ENCODE measurements at regions not wholly inside any gene's neighbourhood (a gene's known extent, or its start where the extent isn't known, plus 50 kb on each side); places are given as distances from the start of the nearest gene placed in this dataset.

DNA sequence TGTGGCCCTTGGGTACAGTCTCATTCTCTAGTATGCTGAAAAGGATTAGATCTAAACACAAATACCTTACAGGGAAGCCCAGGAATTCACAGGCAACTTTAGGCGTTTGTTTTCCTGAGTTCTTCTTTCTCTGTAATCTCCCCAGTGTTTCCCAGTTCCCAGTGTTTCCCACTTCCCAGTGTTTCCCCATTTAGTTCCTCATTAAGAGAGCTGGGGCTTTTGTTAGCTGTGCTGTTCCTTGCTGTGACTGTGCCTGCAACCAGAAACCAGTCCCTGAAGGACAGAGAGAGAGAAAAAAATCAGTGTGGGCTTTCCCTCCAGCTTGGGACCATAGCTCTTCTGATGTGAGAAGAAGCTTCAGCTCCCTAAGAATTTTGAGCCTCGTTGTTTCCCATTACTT is 802.9 kb upstream of the COBL start:
- no peak for DNase-seq

DNA sequence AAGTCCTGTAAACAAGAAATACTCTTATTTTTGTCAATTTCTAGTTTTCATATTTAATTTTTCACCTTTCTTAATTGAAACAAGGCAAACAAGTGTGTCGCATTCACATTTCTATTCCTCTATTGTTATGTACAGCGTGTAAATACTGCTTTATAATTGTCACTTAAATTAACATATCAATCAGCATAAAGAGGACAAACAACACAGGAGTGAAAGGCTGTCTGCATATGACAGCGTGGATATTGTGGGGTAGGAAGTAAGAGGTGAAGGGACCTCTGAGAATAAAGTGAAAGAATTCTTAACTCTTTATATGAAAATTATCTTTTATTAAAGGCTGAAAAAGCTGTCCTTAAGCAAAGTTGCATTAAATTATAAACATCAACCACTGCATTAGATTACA is 797.9 kb upstream of the COBL start:
- no peak for DNase-seq

DNA sequence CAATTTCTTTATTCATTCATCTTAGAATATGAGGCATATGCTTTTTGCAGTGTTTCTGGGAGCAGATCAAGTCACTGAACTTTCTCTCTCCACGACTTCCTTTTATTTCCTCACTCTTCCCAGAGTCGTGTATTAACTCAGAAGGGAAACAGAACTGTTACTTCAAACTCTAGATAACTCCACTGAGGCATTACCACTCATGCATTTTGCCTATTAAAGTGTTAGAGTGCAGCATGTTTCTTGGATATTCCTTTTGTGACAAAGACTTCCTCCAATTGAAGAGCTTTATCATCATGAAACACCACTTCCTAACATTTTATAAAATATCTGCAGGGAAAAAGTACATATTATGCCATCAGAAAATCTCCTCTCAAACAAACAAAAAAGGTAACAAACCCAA is 797.4 kb upstream of the COBL start:
- no peak for DNase-seq

DNA sequence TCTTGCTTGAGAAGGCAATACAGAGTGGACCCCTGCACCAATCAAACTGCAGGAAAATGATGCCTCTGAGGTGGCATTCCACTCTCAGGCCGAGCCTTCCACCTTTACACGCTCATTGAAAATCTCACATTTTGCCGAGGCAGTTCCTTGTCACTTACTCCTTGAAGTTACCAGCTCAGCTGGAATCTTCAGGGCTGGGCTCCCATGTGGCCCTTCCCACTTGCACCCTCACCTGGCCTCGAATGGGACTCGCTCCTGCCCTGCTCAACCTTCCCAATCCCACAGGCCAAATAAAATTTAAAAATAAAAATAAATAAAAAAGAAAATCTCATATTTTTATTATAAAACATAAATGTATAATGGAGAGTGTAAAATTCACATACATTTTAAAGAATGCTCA is 790.7 kb upstream of the COBL start:
- DNase-seq, result no peak

DNA sequence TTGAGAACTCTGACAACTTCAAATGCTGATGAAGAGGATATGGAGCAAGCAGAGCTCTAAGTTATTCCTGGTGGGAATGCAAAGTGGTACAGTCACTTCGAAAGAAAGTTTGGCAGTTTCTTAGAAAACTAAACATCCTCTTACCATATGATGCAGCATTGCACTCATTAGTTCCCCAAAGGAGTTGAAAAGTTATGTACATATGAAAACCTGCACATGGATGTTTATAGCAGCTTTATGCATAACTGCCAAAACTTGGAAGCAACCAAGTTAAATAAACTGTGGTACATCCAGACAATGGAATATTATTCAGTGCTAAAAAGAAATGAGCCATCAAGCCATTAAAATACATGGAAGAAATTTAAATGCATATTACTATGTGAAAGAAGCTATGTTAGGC is 779.3 kb upstream of the COBL start:
- DNase-seq, result no peak

DNA sequence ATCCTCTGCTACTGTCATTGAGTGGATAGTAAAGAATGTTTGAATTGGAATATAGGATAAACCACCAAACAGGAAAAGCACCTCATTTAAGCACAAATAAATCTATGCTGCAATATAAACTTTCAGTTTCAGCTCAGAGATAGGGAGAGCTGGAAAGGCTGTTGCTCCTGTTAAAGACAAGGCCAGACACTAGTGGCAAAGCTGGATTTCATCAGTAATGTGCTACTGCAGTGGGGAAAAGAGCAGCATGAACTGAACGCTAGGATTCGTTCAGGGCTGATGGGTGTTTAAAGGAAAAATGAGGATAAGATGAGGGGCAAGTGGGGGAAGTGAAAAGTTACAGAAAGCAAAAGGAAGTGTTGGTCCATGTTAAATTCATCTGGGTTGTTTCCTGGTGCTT is 775.4 kb upstream of the COBL start:
- no peak for DNase-seq

DNA sequence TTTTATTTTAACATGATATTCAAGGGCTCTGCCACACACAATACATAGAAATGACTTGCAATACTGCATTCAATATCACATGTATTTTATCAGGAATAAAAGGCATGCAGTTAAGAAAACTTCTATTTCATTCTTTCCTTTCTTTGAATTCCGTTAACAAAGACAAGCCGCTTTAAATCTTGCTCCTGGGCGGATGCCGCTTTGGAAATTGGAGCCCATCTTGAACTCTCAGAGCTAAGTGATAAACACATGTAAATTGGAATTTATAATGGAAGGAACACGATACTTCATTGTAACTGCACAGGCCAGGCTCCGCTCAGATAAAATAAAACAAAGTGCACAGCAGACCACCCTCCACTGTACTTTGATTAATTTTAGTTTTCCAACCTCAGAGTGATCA is 774.5 kb upstream of the COBL start:
- no peak for DNase-seq

DNA sequence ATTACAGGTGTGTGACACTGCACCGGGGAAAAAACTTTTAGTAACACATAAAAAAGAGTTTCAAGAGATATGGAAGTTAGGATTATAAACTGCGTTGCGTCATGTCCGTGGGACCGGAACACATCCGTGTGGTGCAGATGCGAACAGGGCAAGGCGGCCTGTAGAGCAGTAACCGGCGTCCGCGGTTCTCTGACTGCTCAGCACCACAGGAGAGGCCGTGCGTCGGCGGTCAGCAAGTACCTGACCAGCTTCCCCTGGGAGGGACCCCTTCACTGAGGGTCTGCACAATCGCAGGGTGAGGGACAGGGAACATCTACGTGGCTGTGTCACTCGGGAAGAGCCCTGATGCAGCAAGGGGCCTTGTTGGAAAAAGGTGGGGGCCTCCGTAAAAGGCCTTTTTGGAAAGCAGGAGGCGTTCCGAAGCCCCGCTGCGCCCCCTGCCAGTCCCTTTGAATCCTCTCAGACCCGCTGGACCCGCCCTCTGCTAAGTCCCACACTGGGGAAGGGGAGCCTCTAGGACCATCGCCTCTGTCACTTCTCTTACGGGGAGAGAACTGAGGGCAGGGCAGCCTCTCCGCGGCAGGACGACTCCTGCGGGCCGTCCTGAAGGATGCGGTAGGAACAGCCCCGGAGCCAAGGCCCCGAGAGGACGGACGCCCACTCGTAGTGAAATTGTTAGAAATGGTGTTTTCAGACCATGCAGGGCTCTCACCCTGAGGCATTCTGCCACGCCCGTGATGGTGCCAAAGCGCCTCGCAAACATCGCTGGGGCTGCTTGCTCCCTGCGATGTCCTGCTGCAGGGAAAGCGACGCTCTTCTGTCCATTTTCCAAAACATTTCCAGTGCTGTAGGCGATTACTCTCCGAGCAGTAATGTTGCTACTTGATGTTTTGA is 771.6 kb upstream of the COBL start:
- no peak for DNase-seq

DNA sequence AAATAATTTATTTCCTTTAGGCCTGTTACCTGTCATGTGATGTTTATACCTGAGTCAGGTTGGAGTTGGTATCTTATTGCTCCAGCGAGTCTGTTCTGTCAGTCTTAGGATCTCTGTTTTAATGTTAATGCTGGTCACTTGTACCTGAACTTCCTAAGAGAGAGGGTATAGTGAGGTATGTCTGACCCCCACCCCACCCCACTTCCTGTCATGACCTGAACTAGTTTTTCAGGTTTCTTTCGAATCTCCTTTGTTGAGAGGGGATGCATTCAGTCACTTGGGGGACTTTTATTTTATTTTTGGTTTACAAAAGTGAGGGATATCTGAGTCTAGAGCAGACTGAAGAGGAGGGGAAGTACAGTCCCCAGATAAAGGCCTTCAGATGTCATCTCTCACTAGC is 769.0 kb upstream of the COBL start:
- DNase-seq, result no peak

DNA sequence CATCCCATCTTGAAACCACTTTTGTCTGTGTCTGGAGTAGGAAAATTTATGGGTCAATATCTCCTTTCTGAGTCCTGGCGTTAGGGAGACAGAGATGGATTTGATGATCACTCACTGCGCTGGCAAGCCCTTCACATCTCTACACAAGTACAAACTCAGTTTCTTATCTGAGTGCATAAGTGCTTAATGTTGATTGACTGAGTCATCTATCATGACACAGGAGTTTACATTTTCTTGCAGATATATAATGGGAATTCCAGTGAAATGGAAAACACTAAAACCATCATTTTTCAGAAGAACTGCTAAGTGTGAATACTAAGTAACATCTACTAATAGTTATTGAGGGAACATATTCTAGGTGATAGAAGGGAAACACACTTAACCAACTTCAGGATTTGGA is 763.9 kb upstream of the COBL start:
- no peak for DNase-seq

DNA sequence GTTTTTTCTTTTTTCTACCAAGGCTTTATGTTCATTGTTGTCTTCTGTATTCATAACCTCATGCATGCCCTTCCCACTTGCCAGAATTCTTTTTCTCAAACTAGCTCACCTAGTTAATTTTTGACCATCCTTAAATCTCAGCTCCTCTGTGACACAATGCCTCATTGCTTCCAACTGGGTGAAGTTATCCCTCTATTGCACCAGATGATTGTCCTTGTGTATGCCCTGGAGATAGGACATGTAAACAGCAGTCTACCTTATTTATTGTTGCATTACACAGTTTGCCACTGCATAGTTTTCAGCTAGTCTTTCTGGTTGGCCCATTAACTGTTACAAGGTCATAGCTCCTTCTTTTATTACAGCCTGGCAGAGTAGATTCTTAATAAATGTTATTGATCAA is 763.1 kb upstream of the COBL start:
- DNase-seq, result no peak

DNA sequence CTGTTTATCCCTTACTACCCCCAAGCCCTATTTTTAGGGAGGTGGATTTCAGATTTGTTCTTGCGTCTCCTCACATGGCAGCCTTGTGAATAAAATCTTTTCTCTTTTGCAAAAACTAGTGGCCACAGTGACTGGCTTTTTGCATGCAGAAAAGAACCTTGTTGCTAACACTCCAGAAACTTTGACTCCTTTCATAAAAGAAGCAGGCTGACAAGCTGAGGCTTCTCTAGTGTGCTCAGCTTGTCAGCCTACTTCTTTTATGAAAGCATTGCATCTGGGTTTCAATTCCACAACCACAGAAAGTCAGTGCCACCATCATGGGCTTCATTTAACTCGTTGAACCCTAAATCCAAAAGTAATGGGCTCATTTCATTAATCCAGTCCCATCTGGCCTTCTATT is 761.0 kb upstream of the COBL start:
- no peak for DNase-seq

DNA sequence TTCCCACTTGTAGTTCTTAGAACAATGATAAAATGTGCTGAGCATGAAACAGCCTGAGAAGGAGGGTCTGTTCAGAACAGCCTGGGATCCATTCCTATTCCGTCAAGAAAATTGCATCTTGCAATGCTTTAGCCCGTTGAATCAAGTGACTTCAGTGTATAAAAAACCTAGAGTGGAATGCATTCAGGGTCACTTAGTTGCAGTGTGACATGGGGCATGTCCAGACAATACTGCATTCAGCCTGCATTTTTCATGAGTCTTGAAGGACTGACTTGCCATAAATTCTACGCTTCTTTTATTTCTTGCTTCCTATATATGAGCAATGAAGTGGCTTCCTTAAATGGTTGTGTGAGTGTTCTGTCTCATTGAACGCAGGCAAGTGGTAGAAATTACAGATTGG is 758.3 kb upstream of the COBL start:
- no peak for DNase-seq

DNA sequence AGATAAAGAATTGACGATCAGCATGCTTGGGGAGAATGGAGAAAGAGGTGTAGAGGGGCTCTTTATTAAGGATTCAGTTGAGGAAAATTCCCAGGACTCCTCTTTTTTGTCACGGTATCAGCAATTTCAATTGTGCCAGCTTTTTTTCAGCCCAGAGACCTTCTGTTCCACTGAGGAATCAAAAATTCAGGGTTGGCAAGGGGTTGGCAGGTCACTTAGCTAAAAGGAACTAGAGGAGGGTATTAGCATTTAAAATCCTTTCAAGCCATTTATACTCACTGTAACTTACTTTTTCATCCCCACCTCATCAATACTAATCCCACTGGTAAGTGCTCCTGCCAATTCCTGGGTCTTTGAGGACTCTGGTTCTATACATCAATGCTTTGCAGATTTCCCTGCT is 757.5 kb upstream of the COBL start:
- no peak for DNase-seq

DNA sequence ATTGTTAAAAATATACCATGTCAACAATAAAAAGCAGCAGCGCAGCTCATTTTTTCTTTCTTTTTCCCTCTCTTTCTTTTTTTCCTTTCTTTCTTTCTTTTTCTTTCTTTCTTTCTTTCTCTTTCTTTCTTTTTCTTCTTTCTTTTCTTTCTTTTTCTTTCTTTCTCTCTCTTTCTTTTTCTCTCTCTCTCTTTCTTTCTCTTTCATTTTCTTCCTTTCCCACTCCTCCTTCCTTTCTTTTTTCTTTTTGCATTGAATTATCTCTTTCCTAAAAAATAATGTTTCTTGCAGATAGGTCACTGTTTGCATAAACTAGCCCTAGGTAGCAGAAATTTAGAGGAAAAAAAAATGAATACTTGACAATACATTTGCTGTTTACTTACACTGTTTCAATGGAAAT is 755.1 kb upstream of the COBL start:
- no peak for DNase-seq

DNA sequence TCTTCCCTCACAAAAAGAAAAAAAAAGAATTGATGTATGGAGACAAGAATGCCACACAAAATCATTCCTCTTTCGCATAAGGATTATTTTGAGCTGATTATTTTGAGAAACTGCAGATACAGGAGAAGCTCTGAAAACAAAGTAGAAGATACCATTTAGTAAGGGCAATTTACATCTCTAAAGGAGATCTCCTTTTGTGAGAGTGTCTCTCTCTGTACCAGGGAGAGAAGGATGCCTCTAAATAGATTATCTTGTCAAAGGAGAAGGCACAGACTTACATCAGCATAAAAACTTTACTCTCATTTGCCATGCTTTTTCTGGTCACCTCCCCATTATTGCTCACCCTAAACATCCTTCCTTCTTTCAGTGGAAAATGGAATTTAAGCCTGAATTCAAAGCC is 747.9 kb upstream of the COBL start:
- no peak for DNase-seq

DNA sequence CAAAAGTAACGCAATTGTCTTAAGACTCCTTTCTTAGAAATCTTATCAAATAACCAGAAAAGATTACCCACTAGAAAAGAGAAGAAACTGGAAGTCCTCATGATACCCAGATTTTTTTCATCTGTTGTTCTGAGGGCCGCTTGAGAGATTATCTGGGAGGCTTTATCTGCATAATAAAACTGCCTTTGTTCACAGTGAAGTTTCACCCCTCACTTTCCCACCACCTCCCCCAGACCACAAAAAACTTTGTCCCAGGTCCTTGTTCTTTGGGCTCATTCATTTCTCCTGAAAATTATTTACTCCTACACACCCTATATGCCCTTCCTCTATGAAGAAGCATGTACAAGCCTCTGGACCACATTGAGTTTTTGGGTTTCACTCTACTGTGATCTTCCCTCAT is 745.1 kb upstream of the COBL start:
- DNase-seq, result no peak

DNA sequence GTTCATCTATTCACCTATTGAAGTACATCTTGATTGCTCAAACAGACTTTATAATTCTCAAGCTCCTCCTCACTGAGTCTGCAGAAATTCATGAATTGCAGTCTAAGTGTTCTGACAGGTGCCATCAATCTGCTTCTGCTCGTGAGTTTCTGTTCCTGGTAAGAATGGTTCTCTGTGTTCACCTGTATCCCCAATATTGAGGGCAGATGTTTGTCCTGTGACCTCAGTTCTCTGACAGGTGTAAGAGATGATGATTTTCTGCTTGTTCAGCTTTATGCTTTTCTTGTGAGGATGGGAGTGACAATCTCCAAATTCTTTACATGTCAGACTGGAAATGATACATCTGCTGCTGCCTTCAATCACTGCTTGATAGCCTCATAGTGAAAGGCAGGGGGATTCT is 736.9 kb upstream of the COBL start:
- DNase-seq, result no peak

DNA sequence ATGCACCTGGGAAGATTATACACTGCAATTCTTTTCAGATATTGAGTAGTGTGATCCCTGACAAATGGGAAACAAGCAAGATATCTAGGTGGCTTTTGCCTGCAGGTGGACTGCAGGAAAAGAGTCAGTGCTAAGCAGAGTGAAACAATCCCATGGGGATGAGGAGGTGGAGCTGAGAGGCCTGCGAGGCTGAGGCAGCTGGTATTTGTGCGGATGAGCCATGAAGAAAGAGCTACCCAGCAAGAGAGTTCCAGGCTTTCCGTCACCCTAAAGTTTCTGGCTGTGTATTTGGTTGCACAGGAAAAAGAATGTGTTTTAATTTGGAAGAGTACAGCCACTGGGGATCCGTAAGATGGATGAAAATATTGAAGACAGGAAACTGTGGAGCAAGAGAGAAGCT is 714.1 kb upstream of the COBL start:
- DNase-seq, result no peak

DNA sequence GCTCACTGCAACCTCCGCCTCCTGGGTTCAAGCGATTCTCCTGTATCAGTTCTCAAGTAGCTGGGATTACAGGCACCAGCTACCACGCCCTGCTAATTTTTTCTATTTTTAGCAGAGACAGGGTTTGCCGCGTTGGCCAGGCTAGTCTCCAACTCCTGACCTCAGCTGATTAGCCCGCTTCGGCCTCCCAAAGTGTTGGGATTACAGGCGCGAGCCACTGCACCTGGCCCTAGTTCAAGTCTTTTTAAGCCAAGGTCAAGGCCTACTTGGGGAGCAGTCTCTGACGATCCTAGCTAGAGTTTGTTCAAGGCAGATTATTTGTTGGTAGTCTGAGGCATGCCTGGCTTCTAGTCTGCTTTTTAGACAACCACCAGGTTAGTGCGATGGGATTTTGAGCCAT is 709.5 kb upstream of the COBL start:
- no peak for DNase-seq

DNA sequence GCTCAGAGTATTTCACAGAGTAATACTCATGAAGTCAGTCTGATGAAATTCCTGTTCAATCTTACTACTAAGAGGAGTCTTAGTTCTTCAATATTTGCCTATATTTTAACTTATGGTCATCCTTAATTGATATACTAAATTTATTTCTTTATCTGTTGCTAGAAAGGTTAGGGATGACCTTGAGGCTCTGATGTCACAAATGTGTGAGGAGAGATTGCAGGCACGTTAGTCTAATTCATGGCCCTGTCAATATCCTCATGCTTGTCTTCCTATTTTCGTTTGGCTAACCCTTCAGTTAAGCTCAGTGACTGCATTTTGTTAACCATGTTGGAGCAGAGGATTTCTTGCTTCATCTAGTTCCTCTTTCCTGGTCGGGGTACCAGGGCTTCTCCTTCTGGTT is 704.7 kb upstream of the COBL start:
- no peak for DNase-seq

DNA sequence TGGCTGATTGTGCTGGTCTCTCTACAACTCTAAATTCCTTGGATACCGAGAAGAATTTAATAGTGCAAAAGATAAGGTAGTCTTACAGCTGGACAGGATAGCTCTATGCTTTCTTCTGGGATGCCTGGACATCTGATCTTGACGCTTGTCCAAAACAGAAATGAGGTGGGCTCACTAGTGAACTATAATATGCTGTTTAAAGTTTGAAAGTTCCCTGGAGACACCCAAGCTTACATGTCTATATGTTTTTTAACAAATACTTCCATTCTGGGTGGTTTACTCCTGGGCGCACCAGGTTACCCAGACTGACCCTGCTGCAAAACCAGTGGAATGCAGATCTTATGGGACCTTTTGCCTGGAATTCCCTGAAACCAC is 702.1 kb upstream of the COBL start:
- DNase-seq, result no peak

DNA sequence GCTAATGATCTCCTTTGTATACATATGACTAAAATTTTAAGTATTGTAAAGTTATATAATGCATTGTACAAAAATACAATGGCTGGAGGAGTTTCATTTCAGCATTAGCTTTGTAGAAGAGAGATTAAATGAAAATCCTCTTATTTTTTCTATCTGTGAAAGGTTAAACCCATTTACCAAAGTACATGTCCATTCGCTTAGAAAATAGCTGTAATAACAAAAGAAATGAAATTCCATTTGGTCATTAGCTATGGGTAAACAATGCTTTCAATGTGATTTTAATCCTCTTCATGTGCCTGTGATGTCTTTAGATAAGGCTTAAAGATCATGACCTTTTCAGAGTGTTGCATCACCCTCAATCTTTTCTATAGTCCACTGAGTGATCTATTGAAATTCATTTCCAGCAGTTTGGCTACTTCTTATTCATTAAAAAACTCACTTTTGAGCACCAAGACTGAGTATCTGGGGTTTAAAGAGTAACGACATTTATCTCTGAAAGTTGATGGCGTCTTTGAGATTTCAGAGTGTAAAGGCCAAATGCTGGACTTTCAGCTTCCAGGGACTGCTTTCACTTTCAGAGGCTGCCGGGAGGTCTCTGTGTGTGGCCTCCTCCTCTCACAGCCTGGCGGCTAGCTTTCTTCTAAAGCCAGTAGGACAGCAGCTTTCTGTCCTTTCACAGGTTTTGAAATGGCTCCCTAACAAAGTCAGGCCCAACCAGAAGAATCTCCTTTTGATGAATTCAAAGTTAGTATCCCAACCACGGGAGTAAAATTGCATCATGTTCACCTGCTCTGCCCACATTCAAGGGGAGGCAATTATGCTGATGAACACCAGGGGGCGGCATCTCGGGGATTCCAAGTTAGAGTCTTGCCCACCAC is 701.4 kb upstream of the COBL start:
- DNase-seq, result no peak

DNA sequence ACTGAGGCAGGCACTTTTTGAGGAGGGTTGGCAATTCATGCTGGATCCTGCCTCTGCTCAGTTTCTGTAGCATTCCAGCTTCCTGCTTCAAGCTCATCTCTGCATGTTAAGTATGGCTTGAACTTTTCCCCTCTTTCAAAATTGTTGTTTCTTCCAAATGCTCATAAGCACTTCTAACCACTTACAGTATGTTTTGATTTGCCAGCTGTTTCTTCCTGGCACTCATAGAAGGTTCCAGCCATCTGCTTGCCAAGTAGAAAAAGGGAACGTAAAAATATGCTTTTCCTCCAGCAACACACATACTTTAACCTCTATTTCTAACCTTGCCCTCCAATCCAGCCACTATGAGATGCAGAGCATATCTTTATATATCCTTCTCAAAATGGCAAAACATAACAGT is 692.6 kb upstream of the COBL start:
- DNase-seq, result no peak

DNA sequence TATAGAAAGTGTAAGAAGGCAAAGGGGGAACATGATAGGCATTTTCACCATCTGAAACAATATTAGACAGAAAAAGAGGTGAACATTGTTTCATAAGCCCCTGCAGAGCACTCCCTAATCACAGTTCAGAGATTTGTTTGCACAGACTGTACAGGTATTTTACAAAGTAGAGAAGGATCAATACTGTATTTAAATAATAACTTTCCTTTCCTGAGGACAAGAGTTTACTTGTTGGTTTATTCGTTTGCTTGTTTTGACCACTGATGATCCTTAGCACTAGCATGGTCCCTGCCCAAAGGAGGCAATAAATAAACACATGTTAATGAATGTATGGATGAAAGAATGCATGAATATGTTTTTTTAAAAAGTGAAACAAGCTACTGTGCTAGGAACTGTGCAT is 690.1 kb upstream of the COBL start:
- DNase-seq, result no peak

Data from CD4-positive, alpha-beta T cell treated with Interleukin-4 for 4 hours (primary cell).